ENCODE measurements at regions not wholly inside any gene's neighbourhood (a gene's known extent, or its start where the extent isn't known, plus 50 kb on each side); places are given as distances from the start of the nearest gene placed in this dataset.

GRCh38 chr14:71300566-71301330 lies 393.5 kb downstream of the PCNX1 start:
- TF ChIP-seq CTCF (IDR thresholded peaks at IDR 0.05): no peak
- no peak for DNase-seq
- Mint-ChIP-seq H3K36me3 (ENCODE audit: low read depth) (peaks cover 36% of the 10 kb centered on the region), H3K27me3 (ENCODE audit: insufficient read depth) (no peaks in the 10 kb centered on the region), H3K27ac (no peak overlapping the region), H3K4me1 (ENCODE audit: low read depth) (peaks cover 6% of the 10 kb centered on the region; the same call in 1 of the 2 replicates), H3K9me3 (peaks cover 28% of the 10 kb centered on the region), H3K4me3 (no peak overlapping the region)

- DNase-seq: no peak
- Mint-ChIP-seq H3K36me3 (ENCODE audit: low read depth) (peaks cover 41% of the 10 kb centered on the region), H3K27me3 (ENCODE audit: insufficient read depth) (no peaks in the 10 kb centered on the region), H3K27ac (no peak overlapping the region), H3K9me3 (peaks cover 34% of the 10 kb centered on the region), H3K4me1 (ENCODE audit: low read depth) (peaks cover 6% of the 10 kb centered on the region; the same call in 1 of the 2 replicates), H3K4me3 (no peak overlapping the region)
- no peak for TF ChIP-seq CTCF (IDR thresholded peaks at IDR 0.05)
Observed at GRCh38 chr14:71301611-71302010, 394.4 kb downstream of the PCNX1 start.

- peaks cover 6% of the 10 kb centered on the region; the same call in 1 of the 2 replicates for H3K4me1 Mint-ChIP-seq (ENCODE audit: low read depth)
- no peak for DNase-seq
- peaks cover 48% of the 10 kb centered on the region for H3K9me3 Mint-ChIP-seq
- H3K36me3 Mint-ChIP-seq (ENCODE audit: low read depth): peaks cover 61% of the 10 kb centered on the region
- TF ChIP-seq CTCF (IDR thresholded peaks at IDR 0.05): no peak
- H3K27me3 Mint-ChIP-seq (ENCODE audit: insufficient read depth): peaks cover 2% of the 10 kb centered on the region; the same call in 1 of the 2 replicates
- H3K27ac Mint-ChIP-seq: no peak overlapping the region
- no peak overlapping the region for H3K4me3 Mint-ChIP-seq
Observed at GRCh38 chr14:71304690-71305089, 397.4 kb downstream of the PCNX1 start.

GRCh38 chr14:71308671-71309070 lies 401.4 kb downstream of the PCNX1 start:
- Mint-ChIP-seq H3K36me3 (ENCODE audit: low read depth) (peaks cover 68% of the 10 kb centered on the region), H3K27me3 (ENCODE audit: insufficient read depth) (peaks cover 3% of the 10 kb centered on the region; the same call in 1 of the 2 replicates), H3K9me3 (peaks cover 42% of the 10 kb centered on the region), H3K4me3 (no peak overlapping the region), H3K4me1 (ENCODE audit: low read depth) (no peaks in the 10 kb centered on the region), H3K27ac (no peak overlapping the region)
- TF ChIP-seq CTCF (IDR thresholded peaks at IDR 0.05): no peak
- DNase-seq: no peak

- TF ChIP-seq CTCF (IDR thresholded peaks at IDR 0.05): peak; percentile 48; the same call in 1 of the 2 replicates
- no peak overlapping the region for H3K4me3 Mint-ChIP-seq
- no peaks in the 10 kb centered on the region for H3K4me1 Mint-ChIP-seq (ENCODE audit: low read depth)
- H3K27me3 Mint-ChIP-seq (ENCODE audit: insufficient read depth): peaks cover 3% of the 10 kb centered on the region; the same call in 1 of the 2 replicates
- DNase-seq: no peak
- peaks cover 60% of the 10 kb centered on the region for H3K36me3 Mint-ChIP-seq (ENCODE audit: low read depth)
- H3K9me3 Mint-ChIP-seq: peaks cover 31% of the 10 kb centered on the region
- H3K27ac Mint-ChIP-seq: peak overlapping the region; percentile 45; the same call in 1 of the 2 replicates
Observed at GRCh38 chr14:71309756-71310155, 402.5 kb downstream of the PCNX1 start.
